CD4-positive, alpha-beta T cell treated with Interleukin-15 for 4 hours (primary cell): ENCODE measurements at regions not wholly inside any gene's neighbourhood (a gene's known extent, or its start where the extent isn't known, plus 50 kb on each side); places are given as distances from the start of the nearest gene placed in this dataset.
"Not testable (repeated sequence)": the region's sequence is repeated elsewhere in the genome, so short reads cannot be mapped to it uniquely, and the experiment has no call there.

Source experiments
- DNase-seq: peaks from one replicate; pipeline ENCODE4 v3.0.0-alpha.2; 2020; ENCODE audit warnings: low spot score

- DNase-seq, result no peak
Observed at GRCh38 chr1:91605566-91605965, 104.9 kb downstream of the CDC7 start.

DNA sequence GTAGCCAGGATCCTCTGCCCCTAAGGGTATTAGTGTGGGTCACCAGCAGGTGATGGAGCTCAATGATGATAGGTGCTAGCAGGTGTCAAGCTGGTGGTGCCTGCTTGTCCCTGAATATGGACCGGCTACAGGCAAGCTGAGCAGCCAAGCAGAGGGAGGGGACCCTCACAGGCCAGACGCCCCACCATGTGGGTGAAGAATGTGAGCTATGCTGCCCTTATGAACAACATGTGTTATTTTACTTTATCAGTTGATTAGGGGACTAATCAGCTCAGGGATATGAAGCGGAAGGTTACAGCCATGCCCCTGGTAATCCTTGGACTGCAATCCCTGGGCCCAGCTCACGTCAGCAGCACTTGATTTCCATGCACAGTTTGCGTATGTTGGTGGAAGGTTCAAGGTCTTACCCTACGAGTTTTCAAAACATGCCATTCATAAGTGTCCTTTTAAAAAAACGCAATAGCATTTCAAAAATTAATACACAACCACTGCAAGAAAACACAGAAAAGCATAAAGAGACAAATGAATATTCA lies 106.0 kb downstream of the CDC7 start:
- DNase-seq, result no peak

DNA sequence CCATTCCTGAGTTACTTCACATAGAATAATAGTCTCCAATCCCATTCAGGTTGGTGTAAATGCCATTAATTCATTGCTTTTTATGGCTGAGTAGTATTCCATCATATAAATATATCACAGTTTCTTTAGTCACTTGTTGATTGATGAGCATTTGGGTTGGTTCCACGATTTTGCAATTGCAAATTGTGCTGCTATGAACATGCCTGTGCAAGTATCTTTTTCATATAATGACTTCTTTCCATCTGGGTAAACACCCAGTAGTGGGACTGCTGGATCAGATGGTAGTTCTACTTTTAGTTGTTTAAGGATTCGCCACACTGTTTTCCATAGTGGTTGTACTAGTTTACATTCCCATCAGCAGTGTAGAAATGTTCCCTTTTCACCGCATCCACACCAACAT lies 107.0 kb downstream of the CDC7 start:
- DNase-seq, result not testable (repeated sequence)

DNA sequence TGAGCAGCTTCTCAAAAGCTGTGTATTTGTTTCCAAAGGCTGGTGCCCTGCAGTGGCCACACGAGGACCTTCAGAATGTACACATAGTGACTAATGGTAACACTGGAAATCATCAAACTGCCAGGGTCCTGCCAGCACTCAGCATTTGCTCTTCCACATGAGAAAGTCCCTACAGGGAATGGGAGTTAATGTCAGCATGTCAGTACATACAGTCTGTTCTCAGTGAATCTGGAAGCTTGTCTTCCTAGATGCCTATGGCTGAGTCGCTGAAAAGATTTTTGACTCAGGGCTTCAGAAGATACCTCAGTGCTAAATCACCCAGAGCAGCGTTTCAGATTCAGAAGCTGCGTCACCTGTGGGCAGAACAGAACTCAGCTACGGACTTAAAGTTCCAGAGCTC lies 108.2 kb downstream of the CDC7 start:
- no peak for DNase-seq

GRCh38 chr1:91609551-91609950 lies 108.9 kb downstream of the CDC7 start:
- no peak for DNase-seq

GRCh38 chr1:91610102-91610501 lies 109.5 kb downstream of the CDC7 start:
- no peak for DNase-seq

- no peak for DNase-seq
Observed at GRCh38 chr1:91610789-91611188, 110.1 kb downstream of the CDC7 start.

DNA sequence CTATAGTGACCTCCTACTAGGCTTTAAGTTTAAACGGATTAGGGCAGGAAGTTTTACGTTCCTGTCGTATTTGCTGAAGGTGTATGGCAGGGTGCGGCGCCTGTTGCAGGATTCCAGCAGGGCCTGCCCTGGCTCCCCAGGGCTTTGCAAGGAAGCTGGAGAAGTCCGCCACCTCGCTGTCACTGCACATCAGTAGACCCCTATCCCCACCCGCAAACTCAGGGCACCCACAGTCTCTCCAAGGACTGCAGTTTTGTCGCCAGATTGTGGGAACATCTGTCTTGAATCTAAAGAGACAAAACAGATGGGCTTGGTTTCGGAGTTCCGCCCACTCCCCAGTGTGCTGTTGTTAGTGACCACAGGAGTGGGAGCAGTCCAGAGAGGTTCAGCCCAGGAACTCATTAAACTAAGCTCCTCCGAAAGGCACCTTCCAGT lies 110.8 kb downstream of the CDC7 start:
- DNase-seq, result no peak

GRCh38 chr1:91613595-91613994 lies 112.9 kb downstream of the CDC7 start:
- no peak for DNase-seq

DNA sequence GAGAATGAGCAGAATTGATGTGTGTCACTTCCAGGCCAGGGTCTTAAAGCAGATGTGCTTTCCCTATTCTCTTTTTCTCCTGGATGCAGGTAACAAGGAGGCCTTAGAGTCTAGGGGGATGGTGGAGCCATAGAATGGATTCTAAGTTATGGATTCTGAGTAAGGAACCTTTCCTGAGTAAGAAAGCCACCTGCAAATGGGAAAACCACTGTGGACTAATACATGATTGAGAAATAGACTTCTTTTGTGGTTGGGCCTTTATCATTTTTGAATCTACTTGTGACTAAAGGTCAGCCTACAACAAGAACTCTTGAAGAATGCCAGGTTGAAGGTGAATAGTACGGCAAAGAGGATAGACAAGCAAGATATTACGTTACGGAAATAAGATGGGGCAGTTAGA lies 116.1 kb downstream of the CDC7 start:
- no peak for DNase-seq

- no peak for DNase-seq
Observed at GRCh38 chr1:91617285-91617765, 116.7 kb downstream of the CDC7 start.

- no peak for DNase-seq
Observed at GRCh38 chr1:91619881-91620280, 119.2 kb downstream of the CDC7 start.

GRCh38 chr1:91621360-91621759 lies 120.7 kb downstream of the CDC7 start:
- DNase-seq, result no peak

- DNase-seq, result no peak
Observed at GRCh38 chr1:91621907-91622306, 121.3 kb downstream of the CDC7 start.

DNA sequence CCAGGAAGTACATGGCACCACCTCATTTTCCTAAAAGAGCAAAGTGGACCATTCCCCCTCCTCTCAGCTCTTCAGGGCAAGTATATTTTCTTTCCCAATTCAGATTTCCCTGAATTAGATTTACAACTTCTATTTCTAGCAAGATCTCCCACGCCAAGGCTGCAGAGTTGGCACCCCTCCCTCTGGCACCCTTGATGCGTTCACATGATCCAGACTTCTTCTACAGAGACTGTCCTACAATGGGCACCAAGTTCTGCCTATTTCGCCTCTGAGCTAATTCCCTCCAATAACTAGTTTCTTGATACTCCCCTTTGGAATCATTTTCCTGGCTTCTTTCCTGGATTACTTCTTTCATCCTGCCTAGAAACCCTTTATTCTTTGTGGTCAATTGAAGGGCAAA lies 122.0 kb downstream of the CDC7 start:
- no peak for DNase-seq

DNA sequence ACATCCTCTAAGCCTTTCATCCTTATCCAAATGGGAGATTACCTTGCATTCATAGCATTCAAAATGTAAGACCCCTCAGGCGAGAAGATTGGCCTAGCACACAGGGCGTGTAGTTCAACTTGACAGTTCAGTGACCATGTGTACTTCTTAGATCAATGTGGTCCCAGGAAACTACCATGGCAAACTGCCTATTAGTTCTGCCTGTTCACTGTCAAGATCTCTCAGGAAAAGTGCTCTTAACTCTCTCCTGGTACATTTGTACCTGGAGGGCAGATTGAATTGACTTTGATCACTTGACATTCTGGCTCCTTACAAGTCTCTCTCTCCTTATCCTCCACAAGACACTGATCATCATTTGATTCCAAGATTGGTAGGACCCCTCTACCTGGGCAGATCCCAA lies 122.4 kb downstream of the CDC7 start:
- DNase-seq, result no peak

DNA sequence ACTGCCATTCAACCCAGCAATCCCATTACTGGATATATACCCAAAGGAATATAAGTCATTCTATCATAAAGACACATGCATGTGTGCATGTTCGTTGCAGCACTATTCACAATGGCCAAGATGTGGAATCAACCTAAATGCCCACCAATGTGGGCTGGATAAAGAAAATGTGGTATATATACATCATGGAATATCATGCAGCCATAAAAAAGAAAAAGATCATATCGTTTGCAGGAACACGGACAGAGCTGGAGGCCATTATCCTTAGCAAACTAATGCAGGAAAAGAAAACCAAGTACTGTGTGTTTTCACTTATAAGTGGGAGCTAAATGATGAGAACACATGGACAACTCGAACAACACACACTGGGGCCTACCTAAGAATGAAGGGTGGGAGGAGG lies 123.7 kb downstream of the CDC7 start:
- DNase-seq, result no peak
